Activated CD4-positive, alpha-beta T cell treated with anti-CD3 and anti-CD28 coated beads for 24 hours (primary cell): ENCODE measurements at regions not wholly inside any gene's neighbourhood (a gene's known extent, or its start where the extent isn't known, plus 50 kb on each side); places are given as distances from the start of the nearest gene placed in this dataset.

Source experiments
- DNase-seq, 2 donors: peaks; one replicate each; pipeline ENCODE4 v3.0.0-alpha.2; 2020; ENCODE audit warnings: low read depth in 2 of 2

DNA sequence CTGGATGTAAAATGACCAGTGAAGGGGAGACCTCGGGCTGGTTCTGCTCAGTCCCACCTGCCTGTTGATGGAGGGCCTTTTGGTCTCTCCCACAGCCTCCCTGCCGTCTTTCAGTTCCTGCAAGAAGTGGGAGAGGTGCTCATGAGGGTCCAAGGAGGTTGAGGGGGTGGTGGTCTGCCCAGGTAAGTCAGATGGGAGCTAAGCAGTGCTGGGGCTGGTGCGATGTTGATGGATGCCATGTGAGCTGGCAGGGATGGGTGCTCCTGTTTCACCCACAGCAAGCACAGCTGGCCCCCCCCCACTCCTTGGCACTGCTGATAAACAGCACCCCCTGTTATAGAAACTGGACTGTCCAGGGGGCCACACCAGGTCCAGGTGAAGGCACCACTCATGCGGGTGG, 145.6 kb downstream of the NSG2 start:
- no peak for DNase-seq

- DNase-seq = no peak
These were observed 146.5 kb downstream of the NSG2 start for GRCh38 chr5:174191850-174192655.

DNA sequence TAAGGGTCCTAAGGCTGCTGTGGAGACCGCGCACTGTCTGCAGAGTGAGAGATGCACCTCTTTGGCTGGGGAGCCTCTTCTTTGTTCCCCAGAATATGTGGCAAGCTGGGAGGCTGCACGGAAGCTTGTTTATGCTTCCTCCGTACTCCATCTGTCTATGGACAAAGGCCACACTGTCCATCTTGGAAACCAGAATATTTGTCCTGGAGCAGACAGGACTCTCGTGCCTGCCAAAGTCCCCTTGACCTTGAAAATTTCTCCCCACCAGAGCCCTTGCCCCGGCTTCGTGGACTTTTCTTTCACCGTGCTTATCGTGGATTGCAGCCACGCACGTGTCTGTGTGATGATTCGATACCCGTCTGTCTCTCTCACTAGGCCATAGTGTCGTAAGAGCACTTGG, 147.4 kb downstream of the NSG2 start:
- DNase-seq = no peak

DNA sequence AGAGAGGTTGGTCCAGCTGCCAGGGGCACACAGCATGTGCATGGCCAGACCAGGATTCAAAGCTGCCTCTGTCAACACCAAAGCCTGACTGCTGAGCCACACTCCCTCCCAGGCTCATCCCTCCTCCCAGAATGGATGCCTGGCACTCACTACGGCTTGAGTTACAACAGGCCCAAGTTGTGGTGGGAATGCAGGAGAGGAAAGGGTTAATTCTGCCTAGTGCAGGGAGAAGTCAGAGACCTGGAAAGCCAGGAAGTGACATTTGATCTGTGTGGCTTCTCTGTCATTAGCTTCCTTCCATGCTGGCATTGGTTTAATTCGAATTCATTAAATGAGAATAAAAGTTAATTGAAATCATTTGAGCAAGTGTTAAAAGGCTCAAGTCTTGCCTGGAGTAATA, 150.0 kb downstream of the NSG2 start:
- DNase-seq = no peak

DNA sequence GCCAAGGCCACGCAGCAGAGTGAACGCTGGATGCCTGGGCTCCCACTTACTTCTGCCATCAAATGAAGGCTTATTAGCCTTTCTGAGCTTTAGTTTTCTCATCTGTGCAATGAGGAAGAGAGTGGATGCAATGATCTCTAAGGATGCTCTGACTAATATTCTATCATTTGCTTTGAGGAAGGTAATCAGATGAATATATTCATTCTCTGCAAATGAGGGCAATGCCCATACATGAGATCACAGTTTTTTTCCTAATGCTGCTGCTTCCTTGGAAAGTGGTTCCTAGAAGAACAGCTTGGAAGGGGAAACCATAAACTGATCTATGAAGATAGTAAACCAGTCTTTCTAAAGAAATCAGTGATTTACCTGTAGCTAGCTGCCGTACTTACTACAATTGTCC, 152.4 kb downstream of the NSG2 start:
- DNase-seq = no peak

DNA sequence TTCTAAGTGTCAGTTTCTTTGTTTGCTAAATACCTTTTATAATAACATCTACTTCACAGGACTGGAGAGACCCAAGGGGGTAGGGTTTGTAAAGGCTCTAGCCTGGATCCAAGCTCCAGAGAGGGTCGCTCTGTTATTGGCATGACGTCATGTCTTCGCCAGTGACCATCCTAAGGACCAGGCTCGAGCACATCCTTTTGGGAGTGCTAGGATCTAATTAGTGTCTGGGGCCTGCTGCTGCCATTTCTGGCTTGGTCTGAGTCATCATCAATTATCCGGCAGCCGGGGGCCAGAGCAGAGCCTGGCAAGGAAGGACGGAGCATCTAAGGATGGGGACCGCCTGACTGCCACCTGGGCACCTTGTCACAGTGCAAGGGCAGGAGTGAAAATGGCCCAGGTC, 153.0 kb downstream of the NSG2 start:
- DNase-seq = no peak

DNA sequence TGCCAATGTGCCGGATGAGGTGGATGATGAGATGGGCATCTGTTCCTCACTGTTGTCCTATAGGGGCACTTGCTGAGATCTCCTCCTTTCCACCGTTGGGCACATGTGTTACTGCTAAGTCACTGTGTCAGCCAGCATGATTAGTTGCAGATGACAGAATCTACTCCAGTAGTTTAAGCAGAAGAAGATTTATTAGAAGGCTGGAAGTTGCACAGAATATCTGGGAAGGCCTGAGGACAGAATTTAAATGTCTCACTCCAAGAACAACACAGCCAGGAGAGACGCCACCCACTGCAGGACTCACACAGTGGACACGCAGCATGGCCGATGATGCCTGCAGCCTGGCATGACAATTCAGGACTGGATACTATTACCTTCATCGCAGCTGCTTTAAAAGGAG, 157.5 kb downstream of the NSG2 start:
- no peak for DNase-seq

DNA sequence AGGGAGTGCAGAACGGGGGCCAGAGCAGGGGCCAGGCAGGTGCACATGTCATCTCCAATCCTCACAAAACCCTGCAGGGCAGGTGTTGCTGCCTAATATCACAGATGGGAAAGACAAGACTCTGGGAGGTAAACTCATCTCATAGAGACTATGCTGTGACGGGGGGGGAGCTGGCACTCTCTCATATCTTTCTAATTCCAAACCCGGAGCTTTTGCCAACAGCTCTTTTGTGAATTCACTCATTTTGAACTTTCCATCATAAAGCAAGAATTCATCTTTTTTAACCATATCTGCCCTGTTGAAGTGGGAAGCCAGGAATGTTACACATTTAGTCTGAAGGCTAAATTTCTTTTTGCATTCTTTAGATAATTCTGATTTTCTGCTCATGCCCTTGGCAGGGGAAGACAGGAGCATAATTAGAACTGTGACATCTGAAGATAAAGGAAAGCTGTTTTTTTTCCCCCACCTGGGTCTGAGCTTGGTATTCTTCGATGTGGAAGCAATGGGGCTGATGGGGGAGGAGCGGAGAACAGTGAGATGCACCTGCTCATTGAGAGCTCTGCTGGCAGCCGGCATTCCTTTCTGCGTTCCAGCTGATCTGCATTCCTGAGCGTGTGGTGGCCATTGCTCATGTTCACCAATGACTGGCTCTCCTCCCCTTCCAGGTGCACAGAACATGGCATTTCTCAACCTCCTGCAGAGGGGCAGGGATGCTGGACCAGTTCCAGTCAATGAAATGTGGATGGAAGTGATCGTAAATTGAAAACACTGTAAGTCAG, 159.2 kb downstream of the NSG2 start:
- no peak for DNase-seq

DNA sequence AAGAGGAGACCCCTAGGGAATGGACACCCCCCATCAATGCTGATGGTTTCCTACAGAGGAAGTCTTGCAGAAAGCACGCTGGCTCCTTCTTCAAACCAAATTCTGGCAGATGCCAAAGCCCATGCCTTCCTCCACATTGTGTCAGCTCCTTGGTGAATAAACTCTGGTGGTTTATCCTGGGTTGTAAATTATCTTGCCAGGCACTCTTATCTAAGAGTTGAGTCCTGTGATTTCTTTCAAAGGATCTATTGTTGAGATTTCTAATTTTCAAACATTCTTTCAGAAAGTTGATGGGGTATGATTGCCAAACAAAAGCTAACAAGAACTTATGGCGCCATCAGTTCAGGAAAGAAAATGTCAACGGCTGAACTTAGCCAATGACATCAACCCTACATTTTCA, 160.4 kb downstream of the NSG2 start:
- no peak for DNase-seq

- DNase-seq = no peak
These were observed 165.2 kb downstream of the NSG2 start for GRCh38 chr5:174210596-174211276.

- no peak for DNase-seq
These were observed 165.7 kb downstream of the NSG2 start for GRCh38 chr5:174211277-174211626.

DNA sequence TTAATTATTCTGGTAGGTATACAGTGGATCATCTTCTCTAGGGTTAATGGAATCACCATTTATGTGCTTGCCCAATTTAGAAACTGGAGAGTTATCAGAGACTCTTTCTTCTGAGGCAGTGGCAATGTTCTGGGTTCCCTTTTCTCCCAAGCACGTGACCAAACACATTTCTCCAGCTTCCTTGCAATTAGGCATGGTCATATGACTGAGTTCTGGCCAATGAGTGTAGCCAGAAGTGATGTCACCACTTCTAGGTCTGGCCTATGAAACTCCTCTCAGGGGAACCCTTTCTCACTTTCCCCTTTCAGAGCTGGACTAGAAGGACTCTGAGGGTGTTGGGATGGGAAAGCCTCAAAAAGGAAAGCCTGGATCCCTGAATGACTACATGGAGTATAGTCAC, 172.0 kb downstream of the NSG2 start:
- no peak for DNase-seq

GRCh38 chr5:174218162-174218561, 172.7 kb downstream of the NSG2 start:
- no peak for DNase-seq

- no peak for DNase-seq
These were observed 174.9 kb downstream of the NSG2 start for GRCh38 chr5:174220417-174220816.

GRCh38 chr5:174221436-174221835, 175.9 kb downstream of the NSG2 start:
- no peak for DNase-seq

DNA sequence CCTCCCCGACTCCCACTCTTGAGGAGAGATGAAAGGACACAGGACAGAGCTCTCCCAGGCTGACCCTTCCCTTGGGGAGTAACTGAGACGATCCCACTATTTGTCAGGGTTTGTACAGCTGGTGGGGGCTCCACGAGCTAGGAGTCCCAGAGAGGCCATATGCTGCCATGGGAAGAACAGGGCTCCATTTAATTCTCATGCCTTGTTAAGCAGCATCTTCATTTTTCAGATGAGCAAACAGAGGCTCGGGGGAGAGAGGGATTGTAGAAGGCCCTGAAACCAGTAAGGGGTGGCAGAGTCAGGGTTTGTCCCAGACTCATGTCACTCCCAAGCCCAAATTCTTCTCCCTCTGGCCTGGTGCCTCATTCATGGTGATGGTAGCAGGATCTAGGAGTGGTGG, 176.4 kb downstream of the NSG2 start:
- DNase-seq = no peak

- no peak for DNase-seq
These were observed 177.4 kb downstream of the NSG2 start for GRCh38 chr5:174222891-174223290.

DNA sequence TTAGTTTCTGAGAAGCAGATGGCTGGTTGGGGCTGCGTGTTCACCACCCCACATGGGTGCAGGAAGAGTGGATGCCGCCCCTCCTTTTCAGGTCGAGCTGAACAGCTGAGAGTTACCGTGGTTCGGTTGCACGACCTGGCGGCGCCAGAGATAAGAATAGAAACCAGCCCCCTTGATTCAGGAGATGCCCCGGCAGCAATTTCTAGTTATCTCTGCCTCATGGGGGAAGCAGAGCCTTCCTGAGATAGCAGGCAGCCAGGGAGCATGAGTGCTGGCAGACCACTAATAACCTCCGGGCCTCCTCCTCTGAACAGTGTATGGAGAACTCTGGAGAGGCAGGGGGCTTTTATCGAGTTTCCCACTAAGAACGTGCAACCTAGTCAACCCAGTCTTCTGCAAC, 177.8 kb downstream of the NSG2 start:
- no peak for DNase-seq

DNA sequence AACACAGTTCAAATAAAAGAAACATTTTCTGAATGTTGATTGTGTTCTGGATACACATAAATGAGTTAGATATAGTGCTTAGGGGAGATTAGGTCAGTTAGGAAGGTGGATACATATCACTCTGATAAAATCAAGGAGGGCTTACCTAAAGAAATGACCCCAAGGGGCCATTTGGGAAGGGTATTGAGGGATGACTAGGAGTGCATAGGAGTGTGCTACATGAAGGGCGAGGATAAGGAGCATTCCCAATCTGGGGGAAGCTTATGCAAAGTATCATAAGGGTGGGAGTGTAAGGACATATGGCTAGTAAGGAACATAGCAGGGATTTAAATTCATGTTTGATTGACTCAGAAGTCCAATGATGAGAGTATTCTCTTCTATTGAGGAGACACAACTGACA, 183.6 kb downstream of the NSG2 start:
- no peak for DNase-seq

DNA sequence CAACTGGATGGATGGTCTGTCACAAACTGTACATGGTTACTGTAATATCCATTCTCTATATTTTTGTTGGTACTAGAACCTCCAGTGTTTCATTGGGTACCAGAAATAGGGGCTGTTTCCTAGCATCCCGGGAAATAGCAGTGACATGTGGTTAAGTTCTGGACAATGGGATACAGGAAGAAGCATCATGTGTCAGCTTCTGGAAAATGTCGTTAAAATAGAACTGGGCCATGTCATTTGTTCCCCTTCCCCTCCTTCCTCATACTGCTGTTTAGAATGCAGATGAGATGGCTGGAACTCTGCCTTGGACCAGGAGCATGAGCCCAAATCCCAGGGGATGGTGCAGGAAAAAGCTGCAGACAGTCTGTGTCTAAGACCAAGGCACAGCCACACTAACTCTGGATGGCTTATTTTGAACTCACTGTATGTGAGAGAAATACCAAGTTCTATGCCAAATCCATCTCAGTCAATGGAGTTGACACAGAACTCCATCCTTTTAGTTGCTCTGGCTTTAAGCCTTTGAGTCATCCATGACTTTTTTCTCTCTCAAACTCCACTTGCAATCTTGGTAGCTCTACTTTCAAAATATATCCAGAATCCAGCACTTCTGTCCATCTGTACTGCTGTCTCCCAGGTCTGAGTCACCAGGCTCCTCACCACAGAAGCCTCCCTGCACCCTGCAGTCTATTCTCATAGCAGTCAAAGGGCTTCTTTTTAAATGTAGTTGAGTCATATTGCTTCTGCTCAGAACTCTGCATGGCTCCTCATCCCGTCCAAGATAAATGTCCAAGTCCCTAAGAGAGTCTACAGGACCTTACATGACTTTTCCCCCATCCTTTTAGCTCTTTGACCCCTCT, 184.2 kb downstream of the NSG2 start:
- DNase-seq = no peak

DNA sequence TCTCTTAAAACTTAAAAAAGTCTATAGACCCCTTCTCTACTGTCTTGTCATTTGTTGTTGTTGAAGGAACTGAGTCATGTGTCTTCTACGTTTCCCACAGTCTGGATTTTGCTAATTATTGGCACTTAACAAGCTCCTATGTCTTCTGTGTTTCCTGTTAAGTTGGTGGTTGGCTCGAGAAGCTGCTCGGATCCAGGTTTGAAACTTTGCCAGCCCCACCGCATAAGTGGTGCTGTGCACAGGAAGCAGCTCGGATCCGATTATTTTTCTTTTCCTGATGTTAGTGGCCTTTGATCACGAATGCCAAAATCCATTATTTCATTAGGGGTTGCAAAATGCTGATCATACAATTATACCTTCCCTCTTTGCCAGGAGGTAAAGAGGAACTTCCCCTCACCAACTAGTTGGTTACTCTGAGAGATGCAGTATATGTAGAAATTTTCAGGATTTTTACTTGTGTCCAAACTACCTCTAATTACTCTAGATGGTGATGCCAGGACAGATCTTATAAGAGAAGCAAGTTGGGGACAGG, 186.5 kb downstream of the NSG2 start:
- DNase-seq = no peak

DNA sequence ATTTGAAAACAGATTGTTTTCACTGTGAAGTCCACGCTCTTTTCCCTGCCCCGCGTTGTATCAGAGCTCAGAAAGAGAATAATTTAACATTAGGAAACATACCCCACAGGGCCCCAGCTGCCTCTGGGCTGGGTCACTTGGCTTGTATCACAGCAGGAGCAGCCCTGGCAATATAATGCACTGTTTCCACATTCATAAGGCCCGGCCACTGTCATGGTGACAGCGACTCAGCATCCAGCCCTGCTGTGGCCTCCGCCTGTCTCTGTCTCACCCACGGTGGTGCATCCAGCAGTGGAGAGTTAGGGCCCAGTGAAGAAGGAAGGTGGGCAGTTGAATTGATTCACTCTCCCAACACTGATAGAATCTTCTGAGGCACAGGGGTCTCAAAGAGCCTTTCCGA, 188.9 kb downstream of the NSG2 start:
- DNase-seq = no peak
